ENCODE measurements at regions not wholly inside any gene's neighbourhood (a gene's known extent, or its start where the extent isn't known, plus 50 kb on each side); places are given as distances from the start of the nearest gene placed in this dataset.

DNA sequence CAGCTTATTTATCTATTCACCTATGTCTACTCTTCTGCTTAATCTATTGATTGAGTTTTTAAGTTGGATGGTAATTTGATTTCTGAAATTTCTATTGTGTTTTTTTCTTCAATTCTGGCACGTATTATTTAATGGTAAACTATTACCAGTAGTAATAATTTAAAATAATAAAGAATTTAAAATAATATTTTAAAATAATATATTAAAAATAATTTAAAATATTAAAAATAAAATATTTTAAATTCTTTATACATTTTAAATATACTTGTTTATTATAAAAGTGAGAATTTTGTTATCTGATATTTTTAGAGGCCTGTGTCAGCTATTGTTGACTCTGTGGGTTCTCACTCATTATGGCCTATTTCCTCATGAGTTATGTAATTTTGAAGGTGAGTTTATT is 100.7 kb upstream of the SPATA16 start:
- in situ Hi-C loops (cut with MboI; ENCODE audit: low sequenced_read_pairs, unreplicated experiment): no loop called here
- TF ChIP-seq, protein P1, sequence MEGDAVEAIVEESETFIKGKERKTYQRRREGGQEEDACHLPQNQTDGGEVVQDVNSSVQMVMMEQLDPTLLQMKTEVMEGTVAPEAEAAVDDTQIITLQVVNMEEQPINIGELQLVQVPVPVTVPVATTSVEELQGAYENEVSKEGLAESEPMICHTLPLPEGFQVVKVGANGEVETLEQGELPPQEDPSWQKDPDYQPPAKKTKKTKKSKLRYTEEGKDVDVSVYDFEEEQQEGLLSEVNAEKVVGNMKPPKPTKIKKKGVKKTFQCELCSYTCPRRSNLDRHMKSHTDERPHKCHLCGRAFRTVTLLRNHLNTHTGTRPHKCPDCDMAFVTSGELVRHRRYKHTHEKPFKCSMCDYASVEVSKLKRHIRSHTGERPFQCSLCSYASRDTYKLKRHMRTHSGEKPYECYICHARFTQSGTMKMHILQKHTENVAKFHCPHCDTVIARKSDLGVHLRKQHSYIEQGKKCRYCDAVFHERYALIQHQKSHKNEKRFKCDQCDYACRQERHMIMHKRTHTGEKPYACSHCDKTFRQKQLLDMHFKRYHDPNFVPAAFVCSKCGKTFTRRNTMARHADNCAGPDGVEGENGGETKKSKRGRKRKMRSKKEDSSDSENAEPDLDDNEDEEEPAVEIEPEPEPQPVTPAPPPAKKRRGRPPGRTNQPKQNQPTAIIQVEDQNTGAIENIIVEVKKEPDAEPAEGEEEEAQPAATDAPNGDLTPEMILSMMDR (IDR thresholded peaks at IDR 0.05; ENCODE audit: borderline replicate concordance, control extremely low read depth, extremely low read depth, insufficient read depth, missing control alignments): no peak
- DNase-seq (ENCODE audit: low spot score): no peak

DNA sequence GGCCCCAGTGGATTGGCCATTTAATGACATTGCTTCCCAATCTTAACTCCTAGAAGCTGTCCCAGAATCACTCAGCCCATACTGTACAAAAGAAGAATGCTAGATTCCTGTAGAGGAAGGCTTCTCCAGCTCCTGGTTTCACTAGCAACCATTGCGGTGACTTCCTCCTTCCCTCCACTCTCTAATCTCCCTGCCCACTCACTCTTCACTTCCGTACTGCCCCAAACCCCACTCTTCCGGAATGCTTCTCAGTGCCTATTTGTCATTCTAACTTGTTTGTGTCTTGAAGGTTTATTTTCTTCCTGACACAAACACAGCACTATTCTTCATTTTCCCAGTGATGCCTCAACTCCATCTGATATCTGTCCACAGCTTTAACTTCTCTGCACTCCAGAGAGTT is 97.1 kb upstream of the SPATA16 start:
- in situ Hi-C loops (cut with MboI; ENCODE audit: low sequenced_read_pairs, unreplicated experiment): no loop called here
- TF ChIP-seq, protein P1 (IDR thresholded peaks at IDR 0.05; ENCODE audit: borderline replicate concordance, control extremely low read depth, extremely low read depth, insufficient read depth, missing control alignments): no peak
- no peak for DNase-seq (ENCODE audit: low spot score)

DNA sequence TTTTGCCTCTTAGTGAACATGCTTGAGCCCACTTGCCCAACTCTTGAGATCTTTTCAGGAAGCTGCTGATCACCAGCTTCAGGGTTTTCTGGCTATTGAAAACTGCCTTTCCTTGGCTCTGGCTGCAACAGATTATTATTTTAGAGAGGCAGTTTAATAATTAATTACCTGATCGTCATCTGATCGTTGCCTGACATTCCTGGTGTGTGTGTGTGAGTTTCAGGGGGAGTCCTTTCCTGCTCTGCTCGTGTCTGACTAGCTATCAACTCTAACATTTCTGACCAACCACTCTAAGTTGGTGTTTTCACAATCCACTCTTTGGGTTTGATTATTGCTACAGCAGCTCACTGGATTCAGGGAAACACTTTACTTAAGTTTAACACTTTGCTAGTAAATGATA is 84.3 kb upstream of the SPATA16 start:
- no peak for DNase-seq (ENCODE audit: low spot score)
- TF ChIP-seq, protein P1 (IDR thresholded peaks at IDR 0.05; ENCODE audit: borderline replicate concordance, control extremely low read depth, extremely low read depth, insufficient read depth, missing control alignments): no peak
- in situ Hi-C loops (cut with MboI; ENCODE audit: low sequenced_read_pairs, unreplicated experiment): no loop called here

DNA sequence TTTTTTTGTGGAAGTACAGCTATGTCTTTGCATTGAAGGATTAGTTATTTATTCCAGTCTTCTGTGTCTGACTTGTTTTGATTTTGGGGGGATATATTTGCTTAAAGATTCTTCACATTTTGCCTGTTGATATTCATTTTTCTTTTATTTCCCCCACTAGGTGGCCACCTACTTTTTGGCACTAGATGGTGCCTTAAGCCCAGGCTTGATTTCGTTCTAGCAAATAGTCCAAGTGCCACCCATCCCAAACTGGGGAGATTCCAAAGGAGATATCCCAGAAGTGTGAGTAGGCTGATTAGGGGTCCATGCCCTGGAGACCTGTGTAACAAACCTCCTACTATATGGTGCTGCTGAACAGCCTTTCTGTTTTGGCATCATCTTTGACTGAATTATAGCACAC is 80.0 kb upstream of the SPATA16 start:
- in situ Hi-C loops (cut with MboI; ENCODE audit: low sequenced_read_pairs, unreplicated experiment): no loop called here
- TF ChIP-seq, protein P1 (IDR thresholded peaks at IDR 0.05; ENCODE audit: borderline replicate concordance, control extremely low read depth, extremely low read depth, insufficient read depth, missing control alignments): no peak
- no peak for DNase-seq (ENCODE audit: low spot score)

DNA sequence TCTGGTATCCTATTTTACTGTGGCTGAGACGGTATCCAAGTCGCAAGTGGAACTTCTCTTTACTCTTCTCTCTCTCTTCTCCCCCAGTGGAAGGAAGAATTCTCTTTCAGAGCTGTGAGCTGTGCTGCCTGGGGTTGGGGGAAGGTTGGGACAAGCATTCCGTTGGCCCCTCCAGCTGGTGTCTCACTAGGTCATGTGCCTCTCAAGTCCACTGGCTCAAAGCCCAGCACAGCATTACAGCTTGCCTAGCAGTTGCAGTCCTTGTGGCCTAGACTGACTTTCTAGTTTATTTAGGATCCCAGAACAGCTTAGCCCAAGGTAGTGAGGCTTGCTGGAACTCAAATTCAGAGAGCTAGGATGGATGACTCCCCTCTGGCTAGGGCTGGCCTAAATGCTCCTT is 76.1 kb upstream of the SPATA16 start:
- in situ Hi-C loops (cut with MboI; ENCODE audit: low sequenced_read_pairs, unreplicated experiment): no loop called here
- DNase-seq (ENCODE audit: low spot score): no peak
- TF ChIP-seq, protein P1 (IDR thresholded peaks at IDR 0.05; ENCODE audit: borderline replicate concordance, control extremely low read depth, extremely low read depth, insufficient read depth, missing control alignments): no peak

DNA sequence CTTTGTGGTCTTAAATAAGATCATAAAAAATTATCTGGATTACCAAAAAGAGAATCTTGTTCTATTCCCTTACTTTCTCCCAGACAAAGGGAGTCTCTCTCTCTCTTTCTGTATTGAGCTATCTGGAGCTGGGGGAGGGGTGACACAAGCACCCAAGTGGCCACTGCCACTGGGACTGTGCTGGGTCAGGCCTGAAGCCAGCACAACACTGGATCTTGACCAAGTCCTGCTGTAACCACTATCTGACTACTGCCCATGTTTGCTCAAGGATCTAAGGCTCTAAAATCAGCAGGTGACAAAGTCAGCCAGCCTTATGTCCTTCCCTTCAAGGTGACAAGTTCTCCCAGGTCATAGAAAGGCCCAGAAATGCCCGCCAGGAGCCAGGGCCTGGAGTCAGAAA is 75.0 kb upstream of the SPATA16 start:
- DNase-seq (ENCODE audit: low spot score): no peak
- in situ Hi-C loops (cut with MboI; ENCODE audit: low sequenced_read_pairs, unreplicated experiment): no loop called here
- TF ChIP-seq, protein P1 (IDR thresholded peaks at IDR 0.05; ENCODE audit: borderline replicate concordance, control extremely low read depth, extremely low read depth, insufficient read depth, missing control alignments): no peak

DNA sequence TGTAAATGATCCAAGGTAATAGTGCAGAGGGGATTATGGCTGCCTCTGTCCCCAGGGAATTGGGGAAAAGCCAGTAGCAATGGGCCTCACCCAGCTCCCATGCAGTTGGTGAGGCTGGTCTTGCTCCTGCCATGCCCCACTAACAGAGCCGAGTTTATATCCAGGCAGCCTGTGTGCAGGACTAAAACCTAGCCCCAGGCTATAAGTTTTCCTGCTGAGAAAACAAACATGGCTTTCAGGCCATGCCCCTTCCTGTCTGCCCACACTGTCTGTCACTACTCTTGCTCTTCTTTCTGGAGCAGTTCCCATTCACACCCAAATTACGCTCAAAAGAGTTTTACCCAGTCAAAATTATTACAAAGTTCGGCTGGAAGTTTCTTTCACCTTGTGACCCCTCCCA is 73.5 kb upstream of the SPATA16 start:
- DNase-seq (ENCODE audit: low spot score): no peak
- TF ChIP-seq, protein P1 (IDR thresholded peaks at IDR 0.05; ENCODE audit: borderline replicate concordance, control extremely low read depth, extremely low read depth, insufficient read depth, missing control alignments): no peak
- in situ Hi-C loops (cut with MboI; ENCODE audit: low sequenced_read_pairs, unreplicated experiment): no loop called here
